MM.1S (cell line): ENCODE measurements at regions not wholly inside any gene's neighbourhood (a gene's known extent, or its start where the extent isn't known, plus 50 kb on each side); places are given as distances from the start of the nearest gene placed in this dataset.

Experiments used
- CTCF ChIP-seq: fragments of 300-600 bp; sonication (generic); IDR thresholded peaks from 2 replicates; pipeline ENCODE4 v1.5.1; 2016; ENCODE audit warnings: antibody characterized with exemption, low read length, mixed read lengths
- EZH2phosphoT487 ChIP-seq: fragments of 300-600 bp; sonication (generic); IDR thresholded peaks from 2 replicates; pipeline ENCODE4 v1.6.1; 2018; ENCODE audit warnings: antibody characterized with exemption, low read length

GRCh38 chr12:69045430-69045829 lies 112.5 kb upstream of the CPM start:
- no peak for TF ChIP-seq CTCF
- TF ChIP-seq EZH2phosphoT487 = no peak
